Erythroblast (primary cell): ENCODE measurements at regions not wholly inside any gene's neighbourhood (a gene's known extent, or its start where the extent isn't known, plus 50 kb on each side); places are given as distances from the start of the nearest gene placed in this dataset.

ENCODE experiments used
- GATA1 ChIP-seq: IDR thresholded peaks from 2 replicates; pipeline ENCODE4 v1.6.1; 2011; ENCODE audit warnings: low read depth, mild to moderate bottlenecking, control low read depth, low read length, moderate library complexity
- POLR2A ChIP-seq: IDR thresholded peaks from 2 replicates; pipeline ENCODE4 v1.6.1; 2011; ENCODE audit warnings: mild to moderate bottlenecking, low read length

GRCh38 chr15:34512628-34513027 is 70.8 kb downstream of the GOLGA8B start:
- TF ChIP-seq POLR2A (no peak), GATA1 (no peak)
